ENCODE measurements at regions not wholly inside any gene's neighbourhood (a gene's known extent, or its start where the extent isn't known, plus 50 kb on each side); places are given as distances from the start of the nearest gene placed in this dataset.

- TF ChIP-seq BCL3 (IDR thresholded peaks at IDR 0.05) (no peak), HMGXB4 (CRISPR knock-in tag; IDR thresholded peaks at IDR 0.05; ENCODE audit: borderline replicate concordance) (no peak), MAZ (IDR thresholded peaks at IDR 0.05; ENCODE audit: borderline replicate concordance, low read depth, low read length) (no peak), JUN (IDR thresholded peaks at IDR 0.05) (no peak), ATOH8 (CRISPR knock-in tag; IDR thresholded peaks at IDR 0.05; ENCODE audit: low read depth) (no peak), TFCP2L1 (CRISPR knock-in tag; IDR thresholded peaks at IDR 0.05) (no peak), NPAS2 (CRISPR knock-in tag; IDR thresholded peaks at IDR 0.05; ENCODE audit: borderline replicate concordance) (no peak), TP53 (CRISPR knock-in tag; IDR thresholded peaks at IDR 0.05) (no peak), SREBF2 (IDR thresholded peaks at IDR 0.05) (no peak), MAFK (IDR thresholded peaks at IDR 0.05; ENCODE audit: partially characterized antibody) (no peak), ESRRA (IDR thresholded peaks at IDR 0.05; ENCODE audit: borderline replicate concordance, low read length) (no peak), EP300 (IDR thresholded peaks at IDR 0.05) (no peak), ZC3H11A (IDR thresholded peaks at IDR 0.05) (no peak), CHD2 (IDR thresholded peaks at IDR 0.05; ENCODE audit: low read length, partially characterized antibody) (no peak), CBX2 (IDR thresholded peaks at IDR 0.05; ENCODE audit: borderline replicate concordance, low read depth) (no peak), MAX (IDR thresholded peaks at IDR 0.05) (no peak), CTCF (IDR thresholded peaks at IDR 0.05) (no peak), CHD4 (IDR thresholded peaks at IDR 0.05; ENCODE audit: borderline replicate concordance) (no peak), CEBPB (IDR thresholded peaks at IDR 0.05) (no peak)
- CTCF ChIA-PET, result interaction anchor here (1.0 kb wide), 1 partner anchor 11 kb away, joined by 3 read pairs; no protein-coding TSS in a partner anchor
- WGBS (ENCODE audit: missing lambda C conversion rate), result 1% methylated on average over 2 of the region's 2 CpGs
Measured at GRCh38 chr9:75588808-75589207, 301.7 kb upstream of the PCSK5 start.

GRCh38 chr9:75589497-75589896 lies 301.0 kb upstream of the PCSK5 start:
- CTCF ChIA-PET, result no interaction called here
- no peak for FAIRE-seq

More at GRCh38 chr9:75588808-75589207, 301.7 kb upstream of the PCSK5 start:
- POLR2A ChIA-PET, result no interaction called here
- no peak for ATAC-seq
- FAIRE-seq, result no peak
- Histone ChIP-seq H3K4me2 (no peak overlapping the region), H3K9me3 (no peaks in the 10 kb centered on the region), H3K27ac (no peak overlapping the region), H3K4me3 (no peak overlapping the region), H3K4me1 (no peaks in the 10 kb centered on the region)
- peak in 1 of 2 experiments; percentile 2 for DNase-seq (ENCODE audit: low read depth in 1 of 2, low spot score in 1 of 2)

More at GRCh38 chr9:75589497-75589896, 301.0 kb upstream of the PCSK5 start:
- WGBS (ENCODE audit: missing lambda C conversion rate), result 0% methylated on average over 2 of the region's 2 CpGs
- no peak for TF ChIP-seq ZFP36 (IDR thresholded peaks at IDR 0.05; ENCODE audit: borderline replicate concordance, partially characterized antibody)
- TF ChIP-seq SMC3 (IDR thresholded peaks at IDR 0.05), result no peak
- no peak for TF ChIP-seq POLR2A (IDR thresholded peaks at IDR 0.05; ENCODE audit: low read length)
- Histone ChIP-seq H3K4me1 (no peaks in the 10 kb centered on the region), H3K4me3 (no peak overlapping the region), H3K27ac (no peak overlapping the region), H3K4me2 (no peak overlapping the region), H3K9me3 (no peaks in the 10 kb centered on the region)
- ATAC-seq (no peak), DNase-seq (ENCODE audit: low read depth in 1 of 2, low spot score in 1 of 2) (no peak)
- POLR2A ChIA-PET, result no interaction called here
